ENCODE measurements at regions not wholly inside any gene's neighbourhood (a gene's known extent, or its start where the extent isn't known, plus 50 kb on each side); places are given as distances from the start of the nearest gene placed in this dataset.

GRCh38 chr14:78104160-78104559, 66.0 kb upstream of the NRXN3 start:
- no peak for TF ChIP-seq CTCF (IDR thresholded peaks at IDR 0.05; ENCODE audit: insufficient read depth, low read length)
- no peak overlapping the region for H3K4me3 ChIP-seq (ENCODE audit: low read depth, low read length)
- DNase-seq (ENCODE audit: low read depth) = no peak

- no peak for DNase-seq (ENCODE audit: low read depth)
- H3K4me3 ChIP-seq (ENCODE audit: low read depth, low read length) = no peak overlapping the region
- no peak for TF ChIP-seq CTCF (IDR thresholded peaks at IDR 0.05; ENCODE audit: insufficient read depth, low read length)
These were observed 65.5 kb upstream of the NRXN3 start for GRCh38 chr14:78104655-78105054.

GRCh38 chr14:78106381-78106780, 63.8 kb upstream of the NRXN3 start:
- DNase-seq (ENCODE audit: low read depth) = no peak
- TF ChIP-seq CTCF (IDR thresholded peaks at IDR 0.05; ENCODE audit: insufficient read depth, low read length) = no peak
- no peak overlapping the region for H3K4me3 ChIP-seq (ENCODE audit: low read depth, low read length)

- DNase-seq (ENCODE audit: low read depth) = no peak
- H3K4me3 ChIP-seq (ENCODE audit: low read depth, low read length) = no peak overlapping the region
- no peak for TF ChIP-seq CTCF (IDR thresholded peaks at IDR 0.05; ENCODE audit: insufficient read depth, low read length)
These were observed 63.0 kb upstream of the NRXN3 start for GRCh38 chr14:78107166-78107565.

GRCh38 chr14:78119440-78119839, 50.7 kb upstream of the NRXN3 start:
- no peak for DNase-seq (ENCODE audit: low read depth)
- no peak overlapping the region for H3K4me3 ChIP-seq (ENCODE audit: low read depth, low read length)
- TF ChIP-seq CTCF (IDR thresholded peaks at IDR 0.05; ENCODE audit: insufficient read depth, low read length) = no peak
